ENCODE measurements at regions not wholly inside any gene's neighbourhood (a gene's known extent, or its start where the extent isn't known, plus 50 kb on each side); places are given as distances from the start of the nearest gene placed in this dataset.

GRCh38 chr4:32684160-32684559 lies 1964.0 kb downstream of the PCDH7 start:
- TF ChIP-seq EP300 (IDR thresholded peaks at IDR 0.05; ENCODE audit: borderline replicate concordance) (no peak), MAX (IDR thresholded peaks at IDR 0.05) (no peak), FOXM1 (IDR thresholded peaks at IDR 0.05; ENCODE audit: borderline replicate concordance, low read depth) (no peak), RAD21 (IDR thresholded peaks at IDR 0.05; ENCODE audit: low read depth) (no peak)
